ENCODE measurements at regions not wholly inside any gene's neighbourhood (a gene's known extent, or its start where the extent isn't known, plus 50 kb on each side); places are given as distances from the start of the nearest gene placed in this dataset.

DNA sequence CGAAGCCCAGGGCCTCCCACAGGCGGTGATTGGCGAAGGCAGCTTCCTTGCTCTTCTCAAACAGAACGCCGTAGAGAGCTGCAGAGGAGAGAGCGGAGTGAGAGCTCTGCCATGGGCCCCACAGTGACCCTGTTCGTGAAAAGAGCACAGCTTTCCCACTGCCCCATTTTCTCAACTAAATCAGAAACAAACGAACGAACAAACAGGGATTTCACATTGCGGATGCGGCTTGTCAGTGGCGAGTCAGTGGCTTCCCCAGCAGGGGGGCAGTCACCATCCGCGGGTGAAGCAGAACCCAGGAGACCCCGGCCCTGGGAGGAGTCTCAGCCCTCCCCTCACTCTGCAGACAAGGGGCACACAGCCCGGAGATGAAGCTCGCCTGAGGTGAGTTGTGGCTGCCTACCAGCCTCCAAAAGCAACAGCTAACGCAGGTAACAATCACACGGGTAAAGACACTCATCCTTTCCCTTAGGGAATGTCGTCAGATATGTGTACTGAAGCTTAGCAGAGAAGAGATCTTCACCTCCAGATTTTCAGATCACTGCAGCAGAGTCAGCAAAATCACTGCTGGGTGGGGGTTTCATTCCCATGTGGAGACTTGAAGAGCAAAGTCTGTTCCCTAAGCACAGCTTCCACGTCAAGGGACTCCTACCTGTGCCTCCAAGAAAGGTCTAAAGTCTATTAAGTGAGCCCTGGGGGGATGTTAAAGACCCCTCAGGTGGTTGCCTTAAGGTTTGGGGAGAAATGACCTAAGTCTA lies 51.2 kb upstream of the GPR31 start:
- Histone ChIP-seq H3K4me3 (ENCODE audit: low read depth, low read length) (no peak overlapping the region), H3K36me3 (no peaks in the 10 kb centered on the region), H3K27me3 (no peaks in the 10 kb centered on the region), H3K4me1 (peaks cover 7% of the 10 kb centered on the region; the same call in 1 of the 2 replicates), H3K9me3 (no peaks in the 10 kb centered on the region)
- TF ChIP-seq CTCF (IDR thresholded peaks at IDR 0.05; ENCODE audit: low read depth, low read length): no peak
- no peak for DNase-seq

DNA sequence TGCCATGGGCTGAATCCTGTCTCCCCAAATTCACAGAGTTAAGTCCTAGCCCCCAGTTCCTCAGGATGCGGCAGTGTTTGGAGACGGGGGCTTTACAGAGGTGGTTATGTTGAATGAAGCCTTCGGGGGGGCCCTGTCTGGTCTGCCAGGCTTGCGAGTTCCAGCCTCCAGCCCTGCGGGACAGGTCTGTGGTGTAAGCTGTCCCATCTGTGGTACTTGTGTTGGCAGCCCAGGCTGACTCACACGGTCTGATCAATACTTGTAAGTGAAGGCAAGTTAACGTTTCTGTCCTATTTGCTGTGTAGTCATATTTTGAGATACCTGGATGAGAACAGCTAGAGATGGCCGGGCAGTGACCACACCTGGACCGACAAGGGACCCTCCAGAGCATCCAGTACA lies 51.8 kb upstream of the GPR31 start:
- Histone ChIP-seq H3K4me1 (peaks cover 7% of the 10 kb centered on the region; the same call in 1 of the 2 replicates), H3K36me3 (no peaks in the 10 kb centered on the region), H3K4me3 (ENCODE audit: low read depth, low read length) (no peak overlapping the region), H3K27me3 (no peaks in the 10 kb centered on the region), H3K9me3 (no peaks in the 10 kb centered on the region)
- DNase-seq: no peak
- no peak for TF ChIP-seq CTCF (IDR thresholded peaks at IDR 0.05; ENCODE audit: low read depth, low read length)

GRCh38 chr6:167210375-167211294 lies 52.9 kb upstream of the GPR31 start:
- DNase-seq: peak; percentile 53
- Histone ChIP-seq H3K4me1 (peaks cover 3% of the 10 kb centered on the region; the same call in 1 of the 2 replicates), H3K4me3 (ENCODE audit: low read depth, low read length) (no peak overlapping the region), H3K27me3 (no peaks in the 10 kb centered on the region), H3K9me3 (no peaks in the 10 kb centered on the region), H3K36me3 (no peaks in the 10 kb centered on the region)
- TF ChIP-seq CTCF (IDR thresholded peaks at IDR 0.05; ENCODE audit: low read depth, low read length): no peak

- Histone ChIP-seq H3K27me3 (no peaks in the 10 kb centered on the region), H3K36me3 (no peaks in the 10 kb centered on the region), H3K4me1 (peaks cover 3% of the 10 kb centered on the region; the same call in 1 of the 2 replicates), H3K4me3 (ENCODE audit: low read depth, low read length) (no peak overlapping the region), H3K9me3 (no peaks in the 10 kb centered on the region)
- TF ChIP-seq CTCF (IDR thresholded peaks at IDR 0.05; ENCODE audit: low read depth, low read length): no peak
- no peak for DNase-seq
These were observed 53.5 kb upstream of the GPR31 start for GRCh38 chr6:167211295-167211648.

DNA sequence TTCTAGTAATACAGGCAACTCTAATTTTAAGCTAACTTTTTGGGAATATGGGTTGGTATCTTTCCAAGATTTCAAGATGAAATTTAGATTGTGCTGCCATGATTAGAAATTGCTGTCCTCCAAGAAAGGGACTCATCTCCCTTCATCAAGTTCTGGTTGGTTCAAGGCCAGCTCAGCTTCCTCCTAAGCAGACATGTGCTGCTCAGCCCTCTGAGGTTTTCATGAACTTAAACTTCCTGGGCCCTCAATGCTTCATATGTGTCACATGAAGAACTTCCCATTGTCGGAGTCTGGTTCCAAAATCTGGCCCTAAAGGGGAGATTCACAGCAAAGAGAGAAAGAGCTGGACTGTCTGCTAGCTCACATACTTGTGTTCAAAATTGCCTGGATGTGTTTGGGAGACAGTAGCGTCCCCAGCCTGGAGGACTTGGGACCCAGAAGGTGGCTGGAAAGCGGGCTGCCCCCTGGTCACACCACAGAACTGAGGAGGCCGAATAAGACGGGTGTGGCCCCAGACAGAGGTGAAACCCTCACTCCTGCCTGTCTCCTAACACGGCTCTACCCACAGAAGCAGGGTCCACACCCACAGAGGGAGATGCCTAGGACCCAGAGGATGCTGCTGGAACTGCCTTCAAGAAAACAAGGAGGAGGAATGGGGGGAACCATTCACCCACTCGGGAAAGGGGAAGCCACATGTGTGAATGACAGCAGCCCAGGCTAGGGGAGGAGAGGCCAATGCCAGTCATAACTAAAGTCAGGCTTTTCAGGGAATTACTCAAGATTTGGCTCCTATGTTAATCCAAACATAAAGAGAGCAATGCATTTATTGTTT lies 54.3 kb upstream of the GPR31 start:
- H3K27me3 ChIP-seq: no peaks in the 10 kb centered on the region
- DNase-seq: no peak
- no peaks in the 10 kb centered on the region for H3K9me3 ChIP-seq
- H3K36me3 ChIP-seq: no peaks in the 10 kb centered on the region
- peaks cover 3% of the 10 kb centered on the region; the same call in 1 of the 2 replicates for H3K4me1 ChIP-seq
- TF ChIP-seq CTCF (IDR thresholded peaks at IDR 0.05; ENCODE audit: low read depth, low read length): no peak
- no peak overlapping the region for H3K4me3 ChIP-seq (ENCODE audit: low read depth, low read length)

Measured in BE2C (cell line).